ENCODE measurements at regions not wholly inside any gene's neighbourhood (a gene's known extent, or its start where the extent isn't known, plus 50 kb on each side); places are given as distances from the start of the nearest gene placed in this dataset.
"Not testable (repeated sequence)": the region's sequence is repeated elsewhere in the genome, so short reads cannot be mapped to it uniquely, and the experiment has no call there.

DNA sequence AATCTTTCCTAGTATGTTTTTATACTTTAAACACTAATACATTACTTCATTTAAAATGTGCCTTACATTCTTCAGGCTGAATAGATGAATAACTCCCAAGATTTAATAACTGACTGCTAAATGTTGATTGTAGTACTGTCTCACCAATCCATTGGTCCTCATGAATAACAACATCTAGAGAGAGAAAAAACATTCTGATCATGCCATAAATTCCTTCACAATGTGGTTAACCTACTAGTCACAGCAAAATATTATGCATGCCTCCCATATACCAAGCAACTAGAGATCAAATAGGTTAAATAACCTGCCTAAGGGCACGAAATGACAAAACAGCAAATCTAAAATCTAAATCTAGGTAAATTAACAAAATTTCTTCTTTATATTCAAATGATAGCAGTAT lies 66.2 kb downstream of the SYT15 start:
- H3K4me3 ChIP-seq (ENCODE audit: low read depth, low read length, poor library complexity, severe bottlenecking); H3K9me3 ChIP-seq (ENCODE audit: low read depth, low read length, poor library complexity, severe bottlenecking); CTCF ChIA-PET; H3K36me3 ChIP-seq (ENCODE audit: insufficient read depth, low read length, poor library complexity, severe bottlenecking); BruUV-seq (replicated peaks); H3K27ac ChIP-seq (ENCODE audit: low read depth, low read length, poor library complexity, severe bottlenecking); H3K4me1 ChIP-seq (ENCODE audit: insufficient read depth, low read length, poor library complexity, severe bottlenecking); DNase-seq (ENCODE audit: low spot score); intact Hi-C loops (cut with micrococcal nuclease; ENCODE audit: unreplicated experiment); H3K27me3 ChIP-seq (replicated peaks; ENCODE audit: insufficient read depth, low read depth, low read length, poor library complexity); POLR2A ChIA-PET (ENCODE audit: low non-redundant PET): not testable (repeated sequence)

DNA sequence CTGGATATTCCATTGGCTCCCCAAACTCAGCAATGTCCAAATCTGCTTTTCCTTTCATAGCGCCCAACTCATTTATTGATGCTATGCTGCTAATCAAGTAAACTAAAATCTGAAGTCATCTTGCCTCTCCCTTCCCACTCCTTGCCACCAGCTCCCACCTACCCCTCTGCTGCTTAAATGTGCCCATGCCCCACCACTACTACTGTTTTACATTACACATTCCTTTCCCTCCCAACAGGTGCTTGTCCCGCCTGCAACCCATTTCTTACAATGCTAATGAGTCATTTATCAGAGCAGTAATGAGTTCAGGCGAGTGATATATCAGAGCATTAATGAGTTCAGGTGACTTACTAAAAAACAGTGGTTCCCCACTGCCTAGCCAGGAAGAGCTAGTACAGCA lies 67.2 kb downstream of the SYT15 start:
- CTCF ChIA-PET; BruUV-seq (replicated peaks); H3K27ac ChIP-seq (ENCODE audit: low read depth, low read length, poor library complexity, severe bottlenecking); DNase-seq (ENCODE audit: low spot score); H3K4me3 ChIP-seq (ENCODE audit: low read depth, low read length, poor library complexity, severe bottlenecking); H3K9me3 ChIP-seq (ENCODE audit: low read depth, low read length, poor library complexity, severe bottlenecking); POLR2A ChIA-PET (ENCODE audit: low non-redundant PET); H3K27me3 ChIP-seq (replicated peaks; ENCODE audit: insufficient read depth, low read depth, low read length, poor library complexity); H3K4me1 ChIP-seq (ENCODE audit: insufficient read depth, low read length, poor library complexity, severe bottlenecking); intact Hi-C loops (cut with micrococcal nuclease; ENCODE audit: unreplicated experiment); H3K36me3 ChIP-seq (ENCODE audit: insufficient read depth, low read length, poor library complexity, severe bottlenecking): not testable (repeated sequence)

DNA sequence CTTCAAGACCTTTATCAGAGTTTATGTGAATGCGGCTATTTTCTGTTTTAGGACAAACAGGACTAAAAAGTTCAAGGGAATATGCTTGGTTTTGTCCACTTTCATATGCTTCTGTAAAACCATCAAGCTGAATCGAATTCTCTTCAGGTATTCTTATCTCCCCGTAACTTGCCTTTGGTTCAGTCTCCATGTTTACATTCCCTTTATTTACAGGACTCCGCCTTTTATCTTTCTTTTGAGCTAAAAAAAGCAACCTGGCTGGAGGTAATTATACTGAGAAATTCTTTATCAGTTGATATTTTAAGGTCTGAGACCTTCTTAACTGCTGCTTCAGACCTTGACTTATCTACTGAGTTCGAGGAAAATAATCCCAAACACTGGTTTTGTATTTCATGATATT lies 72.0 kb downstream of the SYT15 start:
- H3K36me3 ChIP-seq (ENCODE audit: insufficient read depth, low read length, poor library complexity, severe bottlenecking); DNase-seq (ENCODE audit: low spot score); H3K4me3 ChIP-seq (ENCODE audit: low read depth, low read length, poor library complexity, severe bottlenecking); POLR2A ChIA-PET (ENCODE audit: low non-redundant PET); H3K4me1 ChIP-seq (ENCODE audit: insufficient read depth, low read length, poor library complexity, severe bottlenecking); BruUV-seq (replicated peaks); H3K9me3 ChIP-seq (ENCODE audit: low read depth, low read length, poor library complexity, severe bottlenecking); H3K27ac ChIP-seq (ENCODE audit: low read depth, low read length, poor library complexity, severe bottlenecking); CTCF ChIA-PET; H3K27me3 ChIP-seq (replicated peaks; ENCODE audit: insufficient read depth, low read depth, low read length, poor library complexity); intact Hi-C loops (cut with micrococcal nuclease; ENCODE audit: unreplicated experiment): not testable (repeated sequence)

DNA sequence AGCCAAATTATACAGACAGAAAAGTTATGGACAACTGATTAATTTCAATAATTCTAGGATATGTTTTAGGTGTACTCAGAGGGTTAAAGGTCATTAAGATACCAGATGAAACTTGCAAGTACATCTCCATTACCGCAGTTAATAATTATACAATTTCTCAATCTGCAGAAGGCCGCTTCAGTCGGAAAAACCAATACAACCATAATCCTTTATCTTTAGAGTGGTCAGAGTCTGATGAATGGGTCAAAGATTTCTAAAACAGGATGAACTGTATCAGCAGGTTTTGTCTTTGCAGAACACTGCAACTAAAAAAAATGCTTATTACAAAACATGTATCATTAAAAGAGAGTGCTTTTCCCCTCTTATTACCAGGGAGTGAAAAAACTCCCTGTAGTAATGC lies 78.5 kb downstream of the SYT15 start:
- H3K4me3 ChIP-seq (ENCODE audit: low read depth, low read length, poor library complexity, severe bottlenecking); intact Hi-C loops (cut with micrococcal nuclease; ENCODE audit: unreplicated experiment); H3K27ac ChIP-seq (ENCODE audit: low read depth, low read length, poor library complexity, severe bottlenecking); POLR2A ChIA-PET (ENCODE audit: low non-redundant PET); H3K36me3 ChIP-seq (ENCODE audit: insufficient read depth, low read length, poor library complexity, severe bottlenecking); H3K27me3 ChIP-seq (replicated peaks; ENCODE audit: insufficient read depth, low read depth, low read length, poor library complexity); H3K4me1 ChIP-seq (ENCODE audit: insufficient read depth, low read length, poor library complexity, severe bottlenecking); DNase-seq (ENCODE audit: low spot score); H3K9me3 ChIP-seq (ENCODE audit: low read depth, low read length, poor library complexity, severe bottlenecking); BruUV-seq (replicated peaks); CTCF ChIA-PET: not testable (repeated sequence)

DNA sequence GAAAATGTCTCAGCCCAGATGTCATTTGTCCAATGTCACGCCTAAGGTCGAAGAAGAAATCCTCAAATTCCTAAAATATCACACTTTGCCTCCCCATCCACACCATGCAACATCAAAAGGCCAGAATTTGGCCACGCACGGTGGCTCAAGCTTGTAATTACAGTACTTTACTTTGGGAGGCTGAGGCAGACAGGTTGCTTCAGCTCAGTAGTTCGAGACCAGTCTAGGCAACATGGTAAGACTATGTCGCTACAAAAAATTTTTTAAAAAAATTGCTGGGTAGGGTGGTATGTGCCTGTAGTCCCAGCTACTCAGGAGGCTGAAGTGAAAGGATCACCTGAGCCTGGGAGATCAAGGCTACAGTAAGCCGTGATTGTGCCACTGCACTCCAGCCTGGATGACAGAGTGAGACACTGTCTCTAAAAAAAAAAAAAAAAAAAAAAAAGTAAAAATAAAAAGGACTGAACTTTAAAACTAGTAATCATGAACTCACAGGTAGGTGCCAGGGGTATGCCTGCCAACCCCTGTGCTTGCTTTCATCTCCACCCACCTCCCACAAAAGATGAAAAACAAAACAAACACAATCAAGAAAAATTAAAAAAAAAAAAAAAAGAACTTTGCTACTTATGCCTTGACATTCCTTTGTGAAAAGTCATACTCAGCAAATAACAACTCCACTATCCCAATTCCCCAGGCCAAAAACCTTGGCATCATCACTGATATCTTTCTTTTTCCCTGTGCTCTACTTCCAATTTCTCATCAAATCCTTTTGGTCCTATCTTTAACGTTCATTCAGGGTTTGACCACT lies 81.3 kb downstream of the SYT15 start:
- POLR2A ChIA-PET (ENCODE audit: low non-redundant PET); H3K27me3 ChIP-seq (replicated peaks; ENCODE audit: insufficient read depth, low read depth, low read length, poor library complexity); BruUV-seq (replicated peaks): not testable (repeated sequence)

DNA sequence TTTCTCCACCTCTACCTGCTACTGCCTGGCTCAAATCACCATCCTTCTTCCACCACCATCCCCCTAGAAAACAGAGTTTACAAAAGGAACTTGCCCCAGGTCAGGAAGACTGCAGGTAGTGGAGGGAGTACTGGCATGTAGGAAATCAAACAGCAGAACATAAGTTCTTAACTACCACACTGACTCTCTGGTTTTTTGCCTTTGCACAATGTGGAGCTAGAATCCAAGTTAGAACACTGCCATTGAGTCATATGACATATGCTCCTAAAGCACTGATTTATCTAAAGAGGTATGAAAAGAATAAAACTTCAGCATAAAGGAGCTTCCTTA lies 81.9 kb downstream of the SYT15 start:
- H3K36me3 ChIP-seq (ENCODE audit: insufficient read depth, low read length, poor library complexity, severe bottlenecking); H3K9me3 ChIP-seq (ENCODE audit: low read depth, low read length, poor library complexity, severe bottlenecking); H3K4me3 ChIP-seq (ENCODE audit: low read depth, low read length, poor library complexity, severe bottlenecking); DNase-seq (ENCODE audit: low spot score); CTCF ChIA-PET; H3K27ac ChIP-seq (ENCODE audit: low read depth, low read length, poor library complexity, severe bottlenecking); POLR2A ChIA-PET (ENCODE audit: low non-redundant PET); intact Hi-C loops (cut with micrococcal nuclease; ENCODE audit: unreplicated experiment); BruUV-seq (replicated peaks); H3K27me3 ChIP-seq (replicated peaks; ENCODE audit: insufficient read depth, low read depth, low read length, poor library complexity); H3K4me1 ChIP-seq (ENCODE audit: insufficient read depth, low read length, poor library complexity, severe bottlenecking): not testable (repeated sequence)

More for the DNA sequence above, 81.3 kb downstream of the SYT15 start:
- H3K4me1 ChIP-seq (ENCODE audit: insufficient read depth, low read length, poor library complexity, severe bottlenecking); H3K4me3 ChIP-seq (ENCODE audit: low read depth, low read length, poor library complexity, severe bottlenecking); H3K36me3 ChIP-seq (ENCODE audit: insufficient read depth, low read length, poor library complexity, severe bottlenecking); DNase-seq (ENCODE audit: low spot score); CTCF ChIA-PET; H3K9me3 ChIP-seq (ENCODE audit: low read depth, low read length, poor library complexity, severe bottlenecking); H3K27ac ChIP-seq (ENCODE audit: low read depth, low read length, poor library complexity, severe bottlenecking); intact Hi-C loops (cut with micrococcal nuclease; ENCODE audit: unreplicated experiment): not testable (repeated sequence)

DNA sequence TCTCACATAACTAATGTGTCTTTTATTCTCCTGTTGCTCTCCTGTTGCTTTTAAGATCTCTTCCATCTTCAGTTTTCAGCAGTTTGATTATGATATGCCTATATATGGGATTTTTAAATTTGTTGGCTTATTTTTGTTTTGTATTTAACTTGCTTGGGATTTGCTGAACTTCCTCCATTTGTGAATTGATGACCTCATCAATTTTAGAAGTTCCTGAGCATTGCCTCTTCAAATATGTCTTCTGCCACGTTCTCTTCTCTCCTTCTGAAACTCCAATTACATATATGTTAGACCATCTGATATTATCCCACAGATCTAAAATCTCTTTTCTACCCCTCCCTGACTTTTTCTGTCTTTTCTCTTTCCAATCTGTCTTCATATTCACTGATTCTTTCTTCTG lies 86.6 kb downstream of the SYT15 start:
- H3K9me3 ChIP-seq (ENCODE audit: low read depth, low read length, poor library complexity, severe bottlenecking); CTCF ChIA-PET; H3K4me3 ChIP-seq (ENCODE audit: low read depth, low read length, poor library complexity, severe bottlenecking); POLR2A ChIA-PET (ENCODE audit: low non-redundant PET); H3K4me1 ChIP-seq (ENCODE audit: insufficient read depth, low read length, poor library complexity, severe bottlenecking); intact Hi-C loops (cut with micrococcal nuclease; ENCODE audit: unreplicated experiment); H3K36me3 ChIP-seq (ENCODE audit: insufficient read depth, low read length, poor library complexity, severe bottlenecking); H3K27ac ChIP-seq (ENCODE audit: low read depth, low read length, poor library complexity, severe bottlenecking); BruUV-seq (replicated peaks); H3K27me3 ChIP-seq (replicated peaks; ENCODE audit: insufficient read depth, low read depth, low read length, poor library complexity); DNase-seq (ENCODE audit: low spot score): not testable (repeated sequence)

DNA sequence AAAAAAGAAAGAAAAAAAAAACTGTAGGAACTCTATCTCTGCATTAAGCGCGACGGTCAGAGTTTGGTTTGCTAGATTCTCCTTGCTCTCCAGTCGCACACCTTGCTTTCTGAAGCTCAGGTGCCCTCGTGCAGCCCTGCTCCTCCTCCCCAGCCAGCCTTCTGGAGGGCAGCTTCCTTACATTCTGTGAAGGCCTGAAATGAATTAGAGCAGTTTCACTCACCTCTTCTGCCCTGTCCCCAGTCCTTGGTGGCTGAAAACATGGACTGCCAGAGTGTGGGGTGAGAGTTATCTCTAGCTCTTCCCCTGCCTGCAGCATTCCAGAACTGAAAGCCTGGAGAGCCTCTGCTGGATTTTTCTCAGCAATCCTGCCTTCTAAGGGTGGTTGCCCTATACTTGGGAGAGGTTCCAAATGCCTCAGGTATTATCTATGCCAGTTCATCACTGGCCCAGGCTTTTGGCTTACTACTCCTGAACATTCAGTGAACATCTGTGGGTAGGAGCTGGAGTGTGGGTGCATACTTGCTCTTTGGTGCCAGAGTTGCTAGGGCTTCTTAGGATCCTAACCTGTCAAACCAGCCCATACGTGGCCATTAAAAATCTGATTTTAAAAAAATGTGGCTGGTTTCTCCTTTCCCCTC lies 89.5 kb downstream of the SYT15 start:
- BruUV-seq (replicated peaks) = not testable (repeated sequence)

More for the DNA sequence above, 89.5 kb downstream of the SYT15 start:
- H3K27me3 ChIP-seq (replicated peaks; ENCODE audit: insufficient read depth, low read depth, low read length, poor library complexity); intact Hi-C loops (cut with micrococcal nuclease; ENCODE audit: unreplicated experiment); H3K36me3 ChIP-seq (ENCODE audit: insufficient read depth, low read length, poor library complexity, severe bottlenecking); POLR2A ChIA-PET (ENCODE audit: low non-redundant PET); CTCF ChIA-PET; H3K4me3 ChIP-seq (ENCODE audit: low read depth, low read length, poor library complexity, severe bottlenecking); H3K9me3 ChIP-seq (ENCODE audit: low read depth, low read length, poor library complexity, severe bottlenecking); H3K27ac ChIP-seq (ENCODE audit: low read depth, low read length, poor library complexity, severe bottlenecking); DNase-seq (ENCODE audit: low spot score); H3K4me1 ChIP-seq (ENCODE audit: insufficient read depth, low read length, poor library complexity, severe bottlenecking): not testable (repeated sequence)
